HL-60 (cell line): ENCODE measurements at regions not wholly inside any gene's neighbourhood (a gene's known extent, or its start where the extent isn't known, plus 50 kb on each side); places are given as distances from the start of the nearest gene placed in this dataset.

Experiments used
- DNase-seq, 2 experiments: peaks; one replicate each; pipeline ENCODE4 v3.0.0-alpha.2; 2010 to 2020; ENCODE audit warnings: low read depth in 1 of 2, low spot score in 1 of 2
- H3K27ac ChIP-seq: fragments of 250-450 bp; sonication (Bioruptor Pico); replicated peaks from 2 replicates; pipeline ENCODE4 v1.5.1; 2020; ENCODE audit warnings: mild to moderate bottlenecking, moderate library complexity
- H3K27me3 ChIP-seq: fragments of 250-450 bp; sonication (Bioruptor Pico); 2 replicates; pipeline ENCODE4 v1.5.1; 2021; ENCODE audit warnings: mild to moderate bottlenecking, moderate library complexity; ENCODE audit not compliant: insufficient read depth, poor library complexity, severe bottlenecking
- H3K4me3 ChIP-seq: replicated peaks from 2 replicates; pipeline ENCODE4 v1.5.1; 2011; ENCODE audit warnings: mild to moderate bottlenecking, control low read depth, low read length; ENCODE audit not compliant: insufficient read depth
- CTCF ChIP-seq: IDR thresholded peaks from one replicate; pipeline ENCODE4 v1.5.1; 2011; ENCODE audit warnings: low read length, control low read depth, inconsistent platforms; ENCODE audit not compliant: insufficient read depth
- GABPA ChIP-seq: IDR thresholded peaks from 2 replicates; pipeline ENCODE4 v1.6.1; 2012; ENCODE audit warnings: low read depth
- POLR2AphosphoS5 ChIP-seq: IDR thresholded peaks from 2 replicates; pipeline ENCODE4 v1.6.1; 2012; ENCODE audit warnings: low read depth
- REST ChIP-seq: IDR thresholded peaks from 2 replicates; pipeline ENCODE4 v1.6.1; 2012; ENCODE audit warnings: low read depth; ENCODE audit not compliant: insufficient replicate concordance
- SPI1 ChIP-seq: IDR thresholded peaks from 2 replicates; pipeline ENCODE4 v1.6.1; 2012; ENCODE audit warnings: low read depth, mild to moderate bottlenecking, borderline replicate concordance

- H3K27me3 ChIP-seq, result no peaks in the 10 kb centered on the region
- H3K27ac ChIP-seq, result no peak overlapping the region
- TF ChIP-seq CTCF, result no peak
- no peak for TF ChIP-seq POLR2AphosphoS5
- TF ChIP-seq GABPA, result no peak
- no peak for TF ChIP-seq REST
- TF ChIP-seq SPI1, result no peak
- no peak for DNase-seq
- no peak overlapping the region for H3K4me3 ChIP-seq
Observed at GRCh38 chr13:103192511-103193135, 126.4 kb upstream of the SLC10A2 start.

- DNase-seq, result no peak
- no peak overlapping the region for H3K4me3 ChIP-seq
- H3K27me3 ChIP-seq, result no peaks in the 10 kb centered on the region
- no peak for TF ChIP-seq CTCF
- TF ChIP-seq SPI1, result no peak
- TF ChIP-seq REST, result no peak
- TF ChIP-seq POLR2AphosphoS5, result no peak
- no peak for TF ChIP-seq GABPA
- no peak overlapping the region for H3K27ac ChIP-seq
Observed at GRCh38 chr13:103190841-103191240, 124.6 kb upstream of the SLC10A2 start.

- Histone ChIP-seq H3K27me3 (no peaks in the 10 kb centered on the region), H3K27ac (no peak overlapping the region), H3K4me3 (no peak overlapping the region)
- TF ChIP-seq REST (no peak), SPI1 (no peak)
- no peak for DNase-seq
Observed at GRCh38 chr13:103188713-103189326, 122.6 kb upstream of the SLC10A2 start.
